ENCODE measurements at regions not wholly inside any gene's neighbourhood (a gene's known extent, or its start where the extent isn't known, plus 50 kb on each side); places are given as distances from the start of the nearest gene placed in this dataset.

DNA sequence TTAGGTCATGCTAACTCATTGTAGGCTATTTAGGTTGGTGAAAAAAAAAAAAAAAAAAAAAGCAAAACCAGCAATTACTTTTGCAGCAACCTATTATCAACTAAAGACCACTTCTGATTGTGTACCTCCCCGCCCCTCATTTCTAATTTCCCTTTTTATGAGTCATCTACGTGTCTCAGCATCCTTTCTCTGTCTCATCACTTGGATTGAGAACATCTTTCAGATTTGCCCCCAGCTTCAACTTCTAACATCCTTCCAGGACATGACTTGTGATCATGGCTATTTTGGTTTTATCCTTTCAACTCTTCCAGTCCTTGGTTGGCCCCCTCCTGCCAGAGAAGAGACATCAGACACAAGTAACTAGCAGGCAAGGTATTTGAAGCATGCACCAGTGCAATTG is 156.7 kb upstream of the CCN2 start:
- no peak overlapping the region for H2AFZ ChIP-seq (ENCODE audit: insufficient read depth, low read depth, low read length, poor library complexity, severe bottlenecking)
- no peak for DNase-seq
- H3K4me1 ChIP-seq (ENCODE audit: control insufficient read depth in 1 of 2, insufficient read depth in 2 of 2, low read length in 2 of 2): no peaks in the 10 kb centered on the region
- no peak overlapping the region for H3K27ac ChIP-seq (ENCODE audit: low read depth in 1 of 2, low read length in 2 of 2)
- Mint-ChIP-seq H3K27ac (no peak overlapping the region), H3K27me3 (ENCODE audit: low read depth in 3 of 3) (peaks cover 0 to 1% (median 0%) of the 10 kb centered on the region in 3 donors), H3K4me3 (no peak overlapping the region), H3K4me1 (no peaks in the 10 kb centered on the region), H3K36me3 (no peaks in the 10 kb centered on the region), H3K9me3 (peaks cover 6 to 28% (median 21%) of the 10 kb centered on the region in 7 donors)
- no peaks in the 10 kb centered on the region for H3K79me2 ChIP-seq (ENCODE audit: insufficient read depth, low read length)
- WGBS (ENCODE audit: insufficient coverage): 69% methylated on average over 2 of the region's 2 CpGs
- H3K27me3 ChIP-seq (ENCODE audit: control insufficient read depth in 2 of 2, insufficient read depth in 2 of 2, low read length in 2 of 2): no peaks in the 10 kb centered on the region
- no peak overlapping the region for H3K9ac ChIP-seq (ENCODE audit: insufficient read depth, low read length, poor library complexity, severe bottlenecking)
- H3K9me3 ChIP-seq (replicated peaks in 1 of 2; ENCODE audit: control insufficient read depth in 1 of 2, insufficient read depth in 1 of 2, low read length in 2 of 2): peaks cover 23 to 28% of the 10 kb centered on the region in 2 donors
- intact Hi-C loops (cut with micrococcal nuclease): no loop called here
- no peak overlapping the region for H3K4me2 ChIP-seq (replicated peaks; ENCODE audit: extremely low read depth, low read length, poor library complexity, severe bottlenecking)
- TF ChIP-seq, protein P1, sequence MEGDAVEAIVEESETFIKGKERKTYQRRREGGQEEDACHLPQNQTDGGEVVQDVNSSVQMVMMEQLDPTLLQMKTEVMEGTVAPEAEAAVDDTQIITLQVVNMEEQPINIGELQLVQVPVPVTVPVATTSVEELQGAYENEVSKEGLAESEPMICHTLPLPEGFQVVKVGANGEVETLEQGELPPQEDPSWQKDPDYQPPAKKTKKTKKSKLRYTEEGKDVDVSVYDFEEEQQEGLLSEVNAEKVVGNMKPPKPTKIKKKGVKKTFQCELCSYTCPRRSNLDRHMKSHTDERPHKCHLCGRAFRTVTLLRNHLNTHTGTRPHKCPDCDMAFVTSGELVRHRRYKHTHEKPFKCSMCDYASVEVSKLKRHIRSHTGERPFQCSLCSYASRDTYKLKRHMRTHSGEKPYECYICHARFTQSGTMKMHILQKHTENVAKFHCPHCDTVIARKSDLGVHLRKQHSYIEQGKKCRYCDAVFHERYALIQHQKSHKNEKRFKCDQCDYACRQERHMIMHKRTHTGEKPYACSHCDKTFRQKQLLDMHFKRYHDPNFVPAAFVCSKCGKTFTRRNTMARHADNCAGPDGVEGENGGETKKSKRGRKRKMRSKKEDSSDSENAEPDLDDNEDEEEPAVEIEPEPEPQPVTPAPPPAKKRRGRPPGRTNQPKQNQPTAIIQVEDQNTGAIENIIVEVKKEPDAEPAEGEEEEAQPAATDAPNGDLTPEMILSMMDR (IDR thresholded peaks at IDR 0.05): no peak
- no peaks in the 10 kb centered on the region for H3K36me3 ChIP-seq (replicated peaks in 1 of 2; ENCODE audit: control insufficient read depth in 1 of 2, insufficient read depth in 2 of 2, low read length in 2 of 2)
- no peak overlapping the region for H3K4me3 ChIP-seq (replicated peaks in 1 of 3; ENCODE audit: low read depth in 2 of 3, low read length in 3 of 3)
- no peaks in the 10 kb centered on the region for H4K20me1 ChIP-seq (ENCODE audit: insufficient read depth, low read length)

DNA sequence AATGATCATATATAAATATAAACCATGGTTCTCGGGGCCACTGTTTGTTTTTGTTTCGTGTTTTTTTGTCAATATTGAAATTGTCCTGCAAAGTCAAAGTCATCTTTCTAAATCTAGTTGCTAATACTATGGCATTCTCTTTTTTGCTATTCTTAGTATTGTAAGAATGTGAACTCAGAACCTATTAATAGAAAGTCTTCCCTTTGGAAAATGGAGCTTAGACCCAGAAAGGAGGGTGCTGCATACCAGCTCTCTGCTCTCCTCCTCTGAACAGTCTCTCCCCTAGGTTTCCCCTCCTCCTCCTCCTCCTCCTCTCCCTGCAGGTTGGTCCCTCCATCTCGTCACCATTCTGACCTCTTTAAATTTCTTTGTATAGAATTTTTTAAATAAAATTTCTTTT is 150.4 kb upstream of the CCN2 start:
- no peak overlapping the region for H3K4me2 ChIP-seq (replicated peaks; ENCODE audit: extremely low read depth, low read length, poor library complexity, severe bottlenecking)
- no CpG with 5 or more reads among the region's 3 CpGs for WGBS (ENCODE audit: insufficient coverage)
- Mint-ChIP-seq H3K27ac (no peak overlapping the region), H3K4me1 (no peaks in the 10 kb centered on the region), H3K4me3 (no peak overlapping the region), H3K9me3 (peaks cover 2 to 8% (median 4%) of the 10 kb centered on the region in 7 donors), H3K27me3 (ENCODE audit: low read depth in 3 of 3) (peaks cover 0 to 1% (median 0%) of the 10 kb centered on the region in 3 donors), H3K36me3 (no peaks in the 10 kb centered on the region)
- DNase-seq: no peak
- no peaks in the 10 kb centered on the region for H3K79me2 ChIP-seq (ENCODE audit: insufficient read depth, low read length)
- intact Hi-C loops (cut with micrococcal nuclease): no loop called here
- H4K20me1 ChIP-seq (ENCODE audit: insufficient read depth, low read length): no peaks in the 10 kb centered on the region
- H3K9me3 ChIP-seq (replicated peaks in 1 of 2; ENCODE audit: control insufficient read depth in 1 of 2, insufficient read depth in 1 of 2, low read length in 2 of 2): peaks cover 3% of the 10 kb centered on the region in 2 donors
- H3K27me3 ChIP-seq (ENCODE audit: control insufficient read depth in 2 of 2, insufficient read depth in 2 of 2, low read length in 2 of 2): no peaks in the 10 kb centered on the region
- no peaks in the 10 kb centered on the region for H3K36me3 ChIP-seq (replicated peaks in 1 of 2; ENCODE audit: control insufficient read depth in 1 of 2, insufficient read depth in 2 of 2, low read length in 2 of 2)
- TF ChIP-seq, protein P1 (IDR thresholded peaks at IDR 0.05): no peak
- H3K9ac ChIP-seq (ENCODE audit: insufficient read depth, low read length, poor library complexity, severe bottlenecking): no peak overlapping the region
- H2AFZ ChIP-seq (ENCODE audit: insufficient read depth, low read depth, low read length, poor library complexity, severe bottlenecking): no peak overlapping the region
- no peak overlapping the region for H3K27ac ChIP-seq (ENCODE audit: low read depth in 1 of 2, low read length in 2 of 2)
- no peaks in the 10 kb centered on the region for H3K4me1 ChIP-seq (ENCODE audit: control insufficient read depth in 1 of 2, insufficient read depth in 2 of 2, low read length in 2 of 2)
- H3K4me3 ChIP-seq (replicated peaks in 1 of 3; ENCODE audit: low read depth in 2 of 3, low read length in 3 of 3): no peak overlapping the region

Data from CD14-positive monocyte (primary cell).